GM20431 (cell line): ENCODE measurements at regions not wholly inside any gene's neighbourhood (a gene's known extent, or its start where the extent isn't known, plus 50 kb on each side); places are given as distances from the start of the nearest gene placed in this dataset.

Source experiments
- in situ Hi-C: fragments of 300-500 bp; cut with MseI, MboI; formaldehyde crosslinking; loops from one replicate; pipeline ENCODE4 v1.15.0; 2020; ENCODE audit warnings: low sequenced_read_pairs; ENCODE audit not compliant: unreplicated experiment

DNA sequence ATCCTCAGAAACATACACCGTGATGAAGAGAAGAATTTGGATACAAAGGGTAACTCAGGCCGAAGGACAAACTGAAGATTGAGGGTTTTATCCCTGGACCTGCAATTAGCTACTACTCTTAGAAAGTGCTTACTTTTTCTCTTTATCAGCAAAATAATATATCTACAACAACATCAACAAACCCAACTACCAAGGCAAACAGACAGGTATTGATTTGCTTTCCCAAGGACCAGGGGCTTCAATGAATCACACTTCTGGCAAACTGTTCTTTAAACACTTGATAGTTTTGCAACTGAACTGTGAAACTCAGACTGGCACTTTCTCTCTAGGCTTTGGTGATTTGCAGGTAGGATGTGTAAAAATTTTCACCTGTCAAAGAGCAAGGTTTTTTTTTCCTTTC, 247.5 kb downstream of the SEC23A start:
- in situ Hi-C loops: no loop called here

DNA sequence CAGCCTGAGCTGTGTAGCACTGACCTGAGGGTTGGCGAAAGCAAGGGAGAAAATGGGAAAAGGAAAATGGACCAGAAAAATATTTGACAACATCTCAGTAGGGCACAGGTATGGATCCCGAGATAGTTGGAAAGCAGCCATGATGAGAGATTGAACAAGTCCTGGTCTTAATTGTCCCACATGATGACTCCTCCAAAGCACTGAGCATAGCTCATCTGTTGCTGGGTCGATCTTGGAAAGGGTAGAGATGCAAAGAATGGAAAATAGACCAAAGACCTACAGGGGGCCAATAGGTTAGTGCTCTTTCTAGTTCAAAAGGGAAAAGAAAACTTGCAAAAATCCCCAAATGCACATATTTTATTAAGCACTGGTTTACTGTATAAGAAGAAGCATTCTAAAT, 251.9 kb downstream of the SEC23A start:
- in situ Hi-C loops: no loop called here

GRCh38 chr14:38850664-38851063, 252.4 kb downstream of the SEC23A start:
- in situ Hi-C loops: no loop called here

GRCh38 chr14:38848243-38848935, 254.6 kb downstream of the SEC23A start:
- in situ Hi-C loops: no loop called here

- in situ Hi-C loops: no loop called here
Measured at GRCh38 chr14:38847161-38847560, 255.9 kb downstream of the SEC23A start.

- in situ Hi-C loops: no loop called here
Measured at GRCh38 chr14:38839694-38840365, 263.2 kb downstream of the SEC23A start.

DNA sequence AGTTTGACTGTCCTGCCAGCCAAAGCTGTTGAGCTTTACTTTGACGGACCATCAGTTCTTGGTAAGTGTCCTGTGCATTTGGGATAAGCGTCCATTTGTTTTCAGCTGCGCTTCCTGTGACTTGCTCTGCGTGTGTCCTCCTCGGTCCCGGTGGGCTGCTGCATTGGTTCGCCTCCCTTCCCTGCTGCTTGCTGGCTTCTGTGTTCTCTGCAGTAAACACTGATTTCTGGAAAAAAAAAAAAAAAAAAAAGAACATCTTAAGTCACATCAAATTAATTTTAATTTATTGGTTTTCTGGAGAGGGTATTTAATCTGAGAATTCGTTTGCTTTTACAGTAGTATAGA, 264.1 kb downstream of the SEC23A start:
- in situ Hi-C loops: no loop called here

GRCh38 chr14:38838049-38838978, 264.7 kb downstream of the SEC23A start:
- in situ Hi-C loops: no loop called here

- in situ Hi-C loops: no loop called here
Measured at GRCh38 chr14:38837343-38838048, 265.5 kb downstream of the SEC23A start.

- in situ Hi-C loops: no loop called here
Measured at GRCh38 chr14:38836539-38836938, 266.5 kb downstream of the SEC23A start.

- in situ Hi-C loops: no loop called here
Measured at GRCh38 chr14:38835874-38836273, 267.2 kb downstream of the SEC23A start.

DNA sequence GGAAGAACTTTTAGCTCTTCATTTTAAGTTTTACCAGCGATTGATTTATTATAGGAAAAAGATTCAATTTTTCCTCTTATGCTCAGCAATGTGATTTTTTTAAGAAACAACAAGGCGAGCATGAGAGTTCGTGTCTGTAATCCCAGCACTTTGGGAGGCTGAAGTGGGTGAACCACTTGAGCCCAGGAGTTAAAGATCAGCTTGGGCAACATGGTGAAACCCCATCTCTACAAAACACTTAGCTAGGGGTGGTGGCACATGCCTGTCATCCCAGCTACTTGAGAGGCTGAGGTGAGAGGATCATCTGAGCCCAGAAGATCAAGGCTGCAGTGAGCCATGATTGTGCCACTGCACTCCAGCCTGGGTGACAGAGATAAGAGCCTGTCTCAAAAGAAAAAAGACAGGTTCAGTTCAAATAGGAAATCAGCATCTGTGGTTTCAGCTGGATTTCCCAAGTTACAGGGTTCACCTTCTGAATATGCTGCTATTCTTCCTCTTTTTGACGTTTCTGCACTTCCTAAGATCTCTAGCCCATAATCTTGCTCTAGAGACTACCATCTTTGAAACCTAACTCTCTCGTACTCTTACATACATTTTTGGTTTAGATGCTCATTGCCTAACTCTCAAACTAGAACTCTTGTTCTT, 274.7 kb downstream of the SEC23A start:
- in situ Hi-C loops: no loop called here

GRCh38 chr14:38824706-38825105, 278.3 kb downstream of the SEC23A start:
- in situ Hi-C loops: no loop called here

DNA sequence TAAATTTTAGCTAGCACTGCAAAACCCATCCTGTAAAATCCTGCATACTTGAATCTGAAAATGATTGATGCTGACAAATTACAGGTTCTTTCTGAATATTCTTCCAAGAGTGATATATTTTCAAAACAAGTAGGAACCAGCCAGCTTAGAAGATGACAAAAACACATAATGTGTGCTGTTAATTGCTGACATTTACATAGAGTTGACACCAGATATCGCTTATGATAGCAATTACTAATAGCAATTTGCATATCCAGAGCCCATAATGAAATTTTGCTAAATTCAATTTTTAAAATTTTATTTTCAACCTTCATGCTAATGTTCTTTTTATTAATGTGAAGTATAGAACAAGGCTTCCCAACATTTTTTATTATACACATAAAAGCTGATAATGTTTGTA, 284.5 kb downstream of the SEC23A start:
- in situ Hi-C loops: no loop called here

DNA sequence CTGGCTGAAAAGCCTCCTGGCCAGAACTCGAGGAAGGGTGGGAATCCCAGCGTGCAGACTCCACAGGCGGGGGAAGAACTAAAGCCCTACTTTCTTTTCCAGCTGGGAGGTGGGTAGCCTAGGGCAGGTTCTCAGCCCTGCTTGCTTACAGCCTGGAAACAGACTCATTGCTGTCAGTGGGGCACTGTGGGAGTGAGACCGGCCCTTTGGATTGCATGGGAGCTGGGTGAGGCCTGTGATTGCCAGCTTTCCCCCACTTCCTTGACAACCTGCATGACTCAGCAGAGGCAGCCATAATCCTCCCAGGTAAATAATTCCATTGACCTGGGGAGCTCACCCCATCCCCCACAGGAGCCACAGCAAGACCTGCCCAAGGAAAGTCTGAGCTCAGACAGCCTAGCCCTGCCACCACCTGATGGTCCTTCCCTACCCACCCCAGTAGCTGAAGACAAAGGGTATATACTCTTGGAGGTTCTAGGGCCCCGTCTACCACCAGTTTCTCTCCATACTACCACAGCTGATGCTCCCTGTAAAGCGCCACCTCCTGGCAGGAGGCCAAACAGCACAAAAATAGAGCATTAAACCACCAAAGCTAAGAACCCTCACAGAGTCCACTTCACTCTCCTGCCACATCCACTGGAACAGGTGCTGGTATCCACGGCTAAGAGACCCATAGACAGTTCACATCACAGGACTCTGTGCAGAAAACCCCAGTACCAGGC, 294.1 kb downstream of the SEC23A start:
- in situ Hi-C loops: no loop called here

DNA sequence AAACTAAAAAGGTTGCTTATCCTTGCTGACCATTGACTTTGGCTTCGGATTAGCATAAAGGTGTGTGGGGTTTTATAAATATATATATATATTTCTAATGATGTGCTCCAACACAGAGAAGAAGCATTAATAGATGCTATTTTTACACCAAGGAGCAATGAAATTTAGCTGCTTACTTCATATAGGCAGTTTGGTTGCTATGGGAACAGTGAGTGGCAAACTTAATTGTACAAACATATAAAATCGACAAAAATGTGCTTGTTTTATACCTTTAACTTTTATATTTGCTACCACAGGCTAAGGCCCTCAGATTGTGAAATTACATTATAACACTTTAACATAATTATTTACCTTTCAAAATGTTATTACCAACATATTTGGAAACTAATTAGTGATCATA, 303.4 kb downstream of the SEC23A start:
- in situ Hi-C loops: no loop called here

DNA sequence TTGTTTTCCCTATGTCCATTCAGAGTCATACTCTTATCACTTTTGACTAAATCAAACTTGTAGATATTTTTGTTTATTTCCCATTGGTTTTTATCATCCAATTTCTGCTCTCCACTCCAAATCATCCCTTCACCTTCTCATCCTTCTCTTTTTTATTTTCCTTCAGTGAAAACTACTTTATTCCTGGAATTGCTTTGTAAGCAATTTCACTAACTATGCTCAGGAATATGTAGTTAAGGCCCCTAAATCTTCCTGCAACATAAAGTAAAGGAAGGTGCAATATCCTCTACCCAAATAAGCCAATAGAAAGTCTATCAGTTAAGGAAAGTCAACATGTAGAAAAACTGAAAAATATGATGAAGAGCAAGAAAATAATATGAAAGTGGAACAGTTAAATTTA, 308.4 kb downstream of the SEC23A start:
- in situ Hi-C loops: no loop called here

DNA sequence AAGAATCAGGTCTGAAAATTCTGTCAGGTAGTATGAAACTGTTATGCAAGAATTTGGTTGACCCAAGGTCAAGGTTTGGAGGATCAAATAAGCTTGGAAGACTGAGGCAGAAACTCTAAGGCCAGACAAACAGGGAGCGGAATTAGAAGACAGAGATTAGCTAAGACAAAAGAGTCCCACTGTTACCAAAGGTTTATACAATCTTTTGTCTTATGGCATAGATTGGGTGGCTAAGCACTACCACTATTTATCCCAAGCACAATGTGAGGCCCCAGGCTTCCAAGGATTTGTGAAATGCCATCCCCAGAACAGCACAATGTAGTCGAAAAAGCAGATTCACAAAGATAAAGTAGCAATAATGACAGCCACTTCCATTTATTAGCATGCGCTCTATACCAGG, 311.2 kb downstream of the SEC23A start:
- in situ Hi-C loops: no loop called here

DNA sequence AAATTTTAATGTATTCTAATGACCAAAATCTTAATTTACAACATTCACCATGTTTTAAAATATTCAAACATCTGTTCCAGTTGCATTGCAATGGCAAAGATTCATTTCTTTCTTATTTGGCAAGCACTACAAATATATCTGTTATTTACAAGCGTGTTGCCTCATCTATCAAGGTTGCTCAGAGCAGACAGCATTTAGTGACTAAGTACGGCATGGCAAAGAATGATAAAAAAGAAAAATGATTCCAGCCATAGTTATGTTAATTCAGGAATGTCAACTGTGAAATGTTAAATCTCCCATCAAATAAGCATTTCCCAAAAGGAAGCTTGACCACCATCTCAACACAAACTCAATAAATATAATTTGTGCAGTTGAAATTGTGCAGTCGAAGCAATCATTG, 312.1 kb downstream of the SEC23A start:
- in situ Hi-C loops: no loop called here
